ENCODE measurements at regions not wholly inside any gene's neighbourhood (a gene's known extent, or its start where the extent isn't known, plus 50 kb on each side); places are given as distances from the start of the nearest gene placed in this dataset.
A peak's percentile ranks its signal among the peaks of the same experiment; 100 is the strongest.

GRCh38 chr20:17796091-17796563 is 96.4 kb downstream of the BANF2 start (continued):
- no peak for TF ChIP-seq ZNF160 (CRISPR knock-in tag; IDR thresholded peaks at IDR 0.05)
- TF ChIP-seq ATF7 (IDR thresholded peaks at IDR 0.05) = peak; percentile 36; the same call in 1 of the 2 replicates
- 0 out of 2 replicates have a peak, but pooled peaks have one; percentile 40 for TF ChIP-seq ATF7 (CRISPR knock-in tag; IDR thresholded peaks at IDR 0.05)
- no peak for TF ChIP-seq CREBL2 (CRISPR knock-in tag; IDR thresholded peaks at IDR 0.05; ENCODE audit: borderline replicate concordance)
- TF ChIP-seq KMT2A (CRISPR knock-in tag; IDR thresholded peaks at IDR 0.05) = no peak
- TF ChIP-seq PITX1 (CRISPR knock-in tag; IDR thresholded peaks at IDR 0.05) = 0 out of 2 replicates have a peak, but pooled peaks have one; percentile 57
- no peak for TF ChIP-seq ZBTB7A (CRISPR knock-in tag; IDR thresholded peaks at IDR 0.05)
- peak in 1 of 2 experiments; percentile 40; a peak in 2 of 4 replicates for TF ChIP-seq MAFK (conservative IDR thresholded peaks at IDR 0.05 in 1 of 2, IDR thresholded peaks at IDR 0.05 in 1 of 2; ENCODE audit: low read length in 2 of 2)
- no peak for TF ChIP-seq SNAPC2 (CRISPR knock-in tag; IDR thresholded peaks at IDR 0.05)
- no peak for TF ChIP-seq CHCHD3 (CRISPR knock-in tag; IDR thresholded peaks at IDR 0.05)
- no peak for TF ChIP-seq MBD4 (IDR thresholded peaks at IDR 0.05; ENCODE audit: borderline replicate concordance, low read length)
- 0 out of 2 replicates have a peak, but pooled peaks have one; percentile 47 for TF ChIP-seq ZNF280B (CRISPR knock-in tag; IDR thresholded peaks at IDR 0.05; ENCODE audit: borderline replicate concordance)
- TF ChIP-seq ZSCAN21 (CRISPR knock-in tag; IDR thresholded peaks at IDR 0.05; ENCODE audit: borderline replicate concordance) = peak; percentile 49; the same call in 1 of the 2 replicates
- no peak for TF ChIP-seq SIX4 (CRISPR knock-in tag; IDR thresholded peaks at IDR 0.05)
- TF ChIP-seq ZNF121 (CRISPR knock-in tag; IDR thresholded peaks at IDR 0.05) = peak; percentile 56
- TF ChIP-seq ZNF772 (CRISPR knock-in tag; IDR thresholded peaks at IDR 0.05) = no peak
- no peak for TF ChIP-seq PRDM10 (CRISPR knock-in tag; IDR thresholded peaks at IDR 0.05; ENCODE audit: low read depth)
- TF ChIP-seq PRMT3 (CRISPR knock-in tag; IDR thresholded peaks at IDR 0.05; ENCODE audit: borderline replicate concordance, low read depth) = no peak
- TF ChIP-seq TCF12 (IDR thresholded peaks at IDR 0.05) = no peak
- TF ChIP-seq TCF12 (CRISPR knock-in tag; IDR thresholded peaks at IDR 0.05) = no peak
- peak; percentile 58; the same call in 1 of the 2 replicates for TF ChIP-seq HOXA3 (CRISPR knock-in tag; IDR thresholded peaks at IDR 0.05)
- TF ChIP-seq RBM39 (IDR thresholded peaks at IDR 0.05; ENCODE audit: low read depth, low read length, poor library complexity, severe bottlenecking) = no peak
- TF ChIP-seq CREB3 (CRISPR knock-in tag; IDR thresholded peaks at IDR 0.05) = no peak
- TF ChIP-seq MLX (CRISPR knock-in tag; IDR thresholded peaks at IDR 0.05) = peak; percentile 85; the same call in 1 of the 2 replicates
- no peak for TF ChIP-seq ATAD3A (CRISPR knock-in tag; IDR thresholded peaks at IDR 0.05)

Measured in HepG2 (cell line).